SK-N-SH (cell line): ENCODE measurements at regions not wholly inside any gene's neighbourhood (a gene's known extent, or its start where the extent isn't known, plus 50 kb on each side); places are given as distances from the start of the nearest gene placed in this dataset.

Experiments
- CTCF ChIA-PET: fragments of 300-600, 350-600 bp; formaldehyde crosslinking; extraction: SDS; loops from one replicate; lab custom pipeline; 2021; lab: Yijun Ruan, JAX
- POLR2A ChIA-PET: fragments of 350-600 bp; sonication (Branson Sonifier 250); formaldehyde crosslinking; extraction: SDS; loops from one replicate; lab custom pipeline; 2020; ENCODE audit warnings: antibody characterized with exemption, inconsistent platforms; lab: Yijun Ruan, JAX
- DNase-seq: peaks from one replicate; pipeline ENCODE4 v3.0.0; 2012
- H2AFZ ChIP-seq: fragments of 200-600 bp; sonication (generic); 2 replicates; pipeline ENCODE4 v1.8.1; 2016; ENCODE audit warnings: antibody characterized with exemption, mild to moderate bottlenecking, low read depth
- H3F3A ChIP-seq: fragments of 200-600 bp; sonication (generic); replicated peaks from 2 replicates; pipeline ENCODE3; 2016; ENCODE audit warnings: antibody characterized with exemption, mild to moderate bottlenecking; ENCODE audit not compliant: insufficient read depth
- H3K27ac ChIP-seq, 2 experiments: fragments of 200-500 bp in 1 of 2; fragments of 200-600 bp in 1 of 2; sonication (Bioruptor generic) in 1 of 2; sonication (generic), shearing (Covaris generic) in 1 of 2; 2 replicates each; pipeline versions ENCODE4 v1.5.1 to v1.6.1; 2014 to 2016; ENCODE audit warnings: low read depth in 2 of 2, inconsistent platforms in 1 of 2, low read length in 1 of 2, mild to moderate bottlenecking in 1 of 2, mixed read lengths in 1 of 2
- H3K27me3 ChIP-seq: fragments of 200-600 bp; sonication (generic), shearing (Covaris generic); 2 replicates; pipeline ENCODE4 v1.6.1; 2016; ENCODE audit warnings: mixed run types; ENCODE audit not compliant: insufficient read depth
- H3K36me3 ChIP-seq, 2 experiments: fragments of 200-500 bp in 1 of 2; fragments of 200-600 bp in 1 of 2; sonication (Bioruptor generic) in 1 of 2; sonication (generic) in 1 of 2; replicated peaks in 1 of 2; 2 replicates each; pipeline versions ENCODE3 to v1.5.1; 2014 to 2016; ENCODE audit warnings: low read length in 1 of 2, mild to moderate bottlenecking in 1 of 2; ENCODE audit not compliant: insufficient read depth in 2 of 2, control insufficient read depth in 1 of 2
- H3K4me1 ChIP-seq, 2 experiments: fragments of 200-500 bp in 1 of 2; fragments of 200-600 bp in 1 of 2; sonication (Bioruptor generic) in 1 of 2; sonication (generic), shearing (Covaris generic) in 1 of 2; 2 replicates each; pipeline versions ENCODE4 v1.5.1 to v1.6.1; 2014 to 2016; ENCODE audit warnings: low read depth in 1 of 2, low read length in 1 of 2, mixed run types in 1 of 2; ENCODE audit not compliant: insufficient read depth in 2 of 2, control insufficient read depth in 1 of 2
- H3K4me2 ChIP-seq: fragments of 200-600 bp; sonication (generic), shearing (Covaris generic); 2 replicates; pipeline ENCODE4 v1.6.1; 2017; ENCODE audit warnings: mixed run types
- H3K4me3 ChIP-seq, 2 experiments: fragments of 200-500 bp in 1 of 2; fragments of 200-600 bp in 1 of 2; sonication (Bioruptor generic) in 1 of 2; sonication (generic), shearing (Covaris generic) in 1 of 2; 2 replicates each; pipeline versions ENCODE4 v1.5.1 to v1.8.1; 2014 to 2016; ENCODE audit warnings: low read depth in 2 of 2, inconsistent platforms in 1 of 2, low read length in 1 of 2, mild to moderate bottlenecking in 1 of 2, mixed read lengths in 1 of 2, moderate library complexity in 1 of 2
- H3K79me2 ChIP-seq: fragments of 200-600 bp; sonication (generic); 2 replicates; pipeline ENCODE4 v1.8.1; 2017; ENCODE audit warnings: mild to moderate bottlenecking; ENCODE audit not compliant: insufficient read depth
- H3K9ac ChIP-seq: fragments of 200-600 bp; sonication (generic); 2 replicates; pipeline ENCODE4 v1.6.1; 2017; ENCODE audit warnings: mixed run types
- H3K9me2 ChIP-seq: fragments of 200-600 bp; sonication (generic); 2 replicates; pipeline ENCODE4 v1.6.1; 2017; ENCODE audit warnings: mixed run types
- H3K9me3 ChIP-seq: fragments of 200-600 bp; sonication (generic); 2 replicates; pipeline ENCODE4 v1.6.1; 2017; ENCODE audit warnings: mixed run types, mild to moderate bottlenecking, moderate library complexity
- H4K20me1 ChIP-seq: fragments of 200-600 bp; sonication (generic); 2 replicates; pipeline ENCODE4 v1.6.1; 2017; ENCODE audit warnings: mild to moderate bottlenecking, mixed run types; ENCODE audit not compliant: insufficient read depth
- CHD2 ChIP-seq: fragments of 150-350 bp; IDR thresholded peaks from 2 replicates; pipeline ENCODE4 v1.6.1; 2018; ENCODE audit warnings: low read length; ENCODE audit not compliant: partially characterized antibody
- GABPA ChIP-seq: IDR thresholded peaks from 2 replicates; pipeline ENCODE4 v1.4.0; 2012; ENCODE audit warnings: low read depth, mild to moderate bottlenecking
- GATA2 ChIP-seq: sonication (generic); formaldehyde crosslinking; IDR thresholded peaks from 2 replicates; pipeline ENCODE4 v1.5.0; 2020; ENCODE audit warnings: mild to moderate bottlenecking, missing genetic modification reagents
- JUND ChIP-seq: IDR thresholded peaks from 2 replicates; pipeline ENCODE4 v1.4.0; 2012
- MXI1 ChIP-seq: IDR thresholded peaks from 2 replicates; pipeline ENCODE4 v1.6.1; 2012; ENCODE audit warnings: mild to moderate bottlenecking, low read depth, low read length, improper control_type of control experiment
- NRF1 ChIP-seq: IDR thresholded peaks from 2 replicates; pipeline ENCODE4 v1.6.1; 2012; ENCODE audit warnings: low read depth, mild to moderate bottlenecking, low read length
- POLR2AphosphoS5 ChIP-seq: IDR thresholded peaks from 2 replicates; pipeline ENCODE4 v1.6.1; 2012; ENCODE audit warnings: low read depth, low read length
- RAD21 ChIP-seq: IDR thresholded peaks from 2 replicates; pipeline ENCODE4 v1.6.1; 2012; ENCODE audit warnings: mild to moderate bottlenecking, low read length
- RCOR1 ChIP-seq: fragments of 150-350 bp; IDR thresholded peaks from 2 replicates; pipeline ENCODE4 v1.6.1; 2017; ENCODE audit warnings: antibody characterized with exemption, low read length
- RFX5 ChIP-seq: IDR thresholded peaks from 2 replicates; pipeline ENCODE4 v1.6.1; 2012; ENCODE audit warnings: mild to moderate bottlenecking, improper control_type of control experiment, low read length
- RXRA ChIP-seq: IDR thresholded peaks from 2 replicates; pipeline ENCODE4 v1.4.0; 2012; ENCODE audit warnings: low read depth, mild to moderate bottlenecking, borderline replicate concordance
- TAF1 ChIP-seq: IDR thresholded peaks from 2 replicates; pipeline ENCODE4 v1.6.1; 2012; ENCODE audit warnings: low read depth, mild to moderate bottlenecking, low read length, moderate library complexity, borderline replicate concordance
- TCF12 ChIP-seq: IDR thresholded peaks from 2 replicates; pipeline ENCODE4 v1.4.0; 2012
- WGBS: methylation state at CpG from one replicate; pipeline ENCODE4 v1.1.6; 2017; ENCODE audit warnings: low lambda C conversion rate; 5-methylcytosine and 5-hydroxymethylcytosine counted together
- TF ChIP-seq, protein P1 (sequence below): IDR thresholded peaks from 2 replicates; pipeline ENCODE4 v1.4.0; 2012; ENCODE audit warnings: low read depth, borderline replicate concordance
- TF ChIP-seq, protein P2 (sequence below): IDR thresholded peaks from 2 replicates; pipeline ENCODE4 v1.4.0; 2012; ENCODE audit warnings: low read depth
- TF ChIP-seq, protein P3 (sequence below): fragments of 150-350 bp; IDR thresholded peaks from 2 replicates; pipeline ENCODE4 v1.6.1; 2016; ENCODE audit warnings: mild to moderate bottlenecking, low read depth, low read length
- TF ChIP-seq, protein P4 (sequence below): fragments of 150-350 bp; IDR thresholded peaks from 2 replicates; pipeline ENCODE4 v1.6.1; 2017; ENCODE audit warnings: antibody characterized with exemption, low read length, low read depth, borderline replicate concordance
- TF ChIP-seq, protein P5 (sequence below): IDR thresholded peaks from 2 replicates; pipeline ENCODE4; 2012
- TF ChIP-seq, protein P6 (sequence below): fragments of 200-600 bp; sonication (generic); IDR thresholded peaks from 2 replicates; pipeline ENCODE4 v1.6.1; 2017; ENCODE audit warnings: antibody characterized with exemption, mild to moderate bottlenecking, moderate library complexity

DNA sequence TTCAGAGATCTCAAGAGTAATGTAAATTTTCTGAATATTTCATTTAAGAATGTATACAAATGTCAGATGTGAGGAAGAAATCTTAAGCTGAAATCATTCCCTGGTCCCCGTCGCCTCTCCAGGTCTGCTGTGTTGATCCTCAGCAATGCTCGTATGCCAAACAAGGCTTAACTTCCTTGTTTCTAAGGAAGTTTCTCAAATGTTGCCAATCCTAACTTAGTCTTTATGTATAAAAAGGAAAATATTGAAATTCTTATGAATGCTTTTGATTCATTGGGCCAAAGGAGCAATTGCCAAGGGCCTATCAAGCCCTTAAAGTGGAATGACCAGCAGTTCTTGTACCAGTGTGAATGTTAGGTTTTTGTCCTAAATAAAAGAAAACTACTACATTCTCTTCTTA is 507.7 kb upstream of the SEMA6D start:
- H3K4me3 ChIP-seq: no peak overlapping the region
- CTCF ChIA-PET: no interaction called here
- 73% methylated on average over 3 of the region's 3 CpGs for whole genome bisulfite sequencing
- no peaks in the 10 kb centered on the region for H3K27me3 ChIP-seq
- TF ChIP-seq RFX5 (no peak), JUND (no peak), NRF1 (no peak), MXI1 (no peak), POLR2AphosphoS5 (no peak), TAF1 (no peak), TCF12 (no peak), CHD2 (no peak), RCOR1 (no peak), RXRA (no peak)
- TF ChIP-seq, protein P1, sequence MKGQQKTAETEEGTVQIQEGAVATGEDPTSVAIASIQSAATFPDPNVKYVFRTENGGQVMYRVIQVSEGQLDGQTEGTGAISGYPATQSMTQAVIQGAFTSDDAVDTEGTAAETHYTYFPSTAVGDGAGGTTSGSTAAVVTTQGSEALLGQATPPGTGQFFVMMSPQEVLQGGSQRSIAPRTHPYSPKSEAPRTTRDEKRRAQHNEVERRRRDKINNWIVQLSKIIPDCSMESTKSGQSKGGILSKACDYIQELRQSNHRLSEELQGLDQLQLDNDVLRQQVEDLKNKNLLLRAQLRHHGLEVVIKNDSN: no peak
- TF ChIP-seq, protein P2, sequence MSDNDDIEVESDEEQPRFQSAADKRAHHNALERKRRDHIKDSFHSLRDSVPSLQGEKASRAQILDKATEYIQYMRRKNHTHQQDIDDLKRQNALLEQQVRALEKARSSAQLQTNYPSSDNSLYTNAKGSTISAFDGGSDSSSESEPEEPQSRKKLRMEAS: no peak
- TF ChIP-seq, protein P3, sequence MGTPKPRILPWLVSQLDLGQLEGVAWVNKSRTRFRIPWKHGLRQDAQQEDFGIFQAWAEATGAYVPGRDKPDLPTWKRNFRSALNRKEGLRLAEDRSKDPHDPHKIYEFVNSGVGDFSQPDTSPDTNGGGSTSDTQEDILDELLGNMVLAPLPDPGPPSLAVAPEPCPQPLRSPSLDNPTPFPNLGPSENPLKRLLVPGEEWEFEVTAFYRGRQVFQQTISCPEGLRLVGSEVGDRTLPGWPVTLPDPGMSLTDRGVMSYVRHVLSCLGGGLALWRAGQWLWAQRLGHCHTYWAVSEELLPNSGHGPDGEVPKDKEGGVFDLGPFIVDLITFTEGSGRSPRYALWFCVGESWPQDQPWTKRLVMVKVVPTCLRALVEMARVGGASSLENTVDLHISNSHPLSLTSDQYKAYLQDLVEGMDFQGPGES: no peak
- TF ChIP-seq, protein P4, sequence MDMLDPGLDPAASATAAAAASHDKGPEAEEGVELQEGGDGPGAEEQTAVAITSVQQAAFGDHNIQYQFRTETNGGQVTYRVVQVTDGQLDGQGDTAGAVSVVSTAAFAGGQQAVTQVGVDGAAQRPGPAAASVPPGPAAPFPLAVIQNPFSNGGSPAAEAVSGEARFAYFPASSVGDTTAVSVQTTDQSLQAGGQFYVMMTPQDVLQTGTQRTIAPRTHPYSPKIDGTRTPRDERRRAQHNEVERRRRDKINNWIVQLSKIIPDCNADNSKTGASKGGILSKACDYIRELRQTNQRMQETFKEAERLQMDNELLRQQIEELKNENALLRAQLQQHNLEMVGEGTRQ: no peak
- no peaks in the 10 kb centered on the region for H3K79me2 ChIP-seq
- H2AFZ ChIP-seq: no peak overlapping the region
- H3K27ac ChIP-seq: no peak overlapping the region
- H3K9ac ChIP-seq: no peak overlapping the region
- H3K36me3 ChIP-seq: no peaks in the 10 kb centered on the region
- H3K4me1 ChIP-seq: no peaks in the 10 kb centered on the region
- H3K9me3 ChIP-seq: no peaks in the 10 kb centered on the region
- no peak overlapping the region for H3K4me2 ChIP-seq
- H3K9me2 ChIP-seq: no peaks in the 10 kb centered on the region
- DNase-seq: no peak
- H4K20me1 ChIP-seq: no peaks in the 10 kb centered on the region
- POLR2A ChIA-PET: no interaction called here
- H3F3A ChIP-seq: no peaks in the 10 kb centered on the region

DNA sequence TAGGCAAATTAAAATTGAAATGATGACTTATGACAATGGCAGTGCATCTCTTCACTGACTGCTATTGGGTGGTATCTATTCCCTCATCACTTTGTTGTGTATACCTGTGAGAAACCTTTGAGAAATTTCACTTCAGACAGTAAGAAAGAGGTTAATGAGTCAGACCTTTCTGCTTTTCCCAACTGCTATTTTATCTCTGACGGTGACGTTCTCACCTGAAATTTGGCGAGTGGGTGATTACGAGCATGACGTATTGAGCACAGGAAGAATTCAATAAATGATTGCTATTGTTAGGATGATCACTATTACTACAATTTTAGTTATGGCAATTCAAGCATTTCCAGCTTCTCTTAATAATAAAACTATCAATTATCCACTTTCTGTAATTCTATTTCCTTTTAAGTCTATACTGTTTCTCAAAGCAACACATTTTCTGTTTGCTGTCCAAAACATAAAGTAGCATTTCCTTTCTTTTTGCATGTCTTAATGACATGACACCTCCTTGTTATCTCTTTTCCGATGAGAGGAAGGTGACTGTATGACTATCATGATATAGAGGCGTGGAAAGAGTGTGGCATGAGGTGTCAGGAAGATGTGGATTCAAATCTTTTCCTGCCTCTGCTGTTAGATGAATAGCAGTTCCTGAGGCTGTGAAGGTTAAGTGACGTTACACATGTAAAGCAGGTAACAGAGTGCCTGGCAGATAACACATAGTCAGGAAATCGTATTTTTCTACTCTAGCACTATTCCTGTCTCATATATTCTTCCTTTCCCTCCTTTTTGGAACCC is 504.9 kb upstream of the SEMA6D start:
- Histone ChIP-seq H3K4me1 (no peaks in the 10 kb centered on the region), H3K9me3 (no peaks in the 10 kb centered on the region), H3K4me3 (no peak overlapping the region), H3K4me2 (no peak overlapping the region), H3K27me3 (no peaks in the 10 kb centered on the region), H3K9ac (no peak overlapping the region), H4K20me1 (no peaks in the 10 kb centered on the region), H2AFZ (no peak overlapping the region), H3K27ac (no peak overlapping the region), H3F3A (no peaks in the 10 kb centered on the region), H3K36me3 (no peaks in the 10 kb centered on the region), H3K9me2 (no peaks in the 10 kb centered on the region), H3K79me2 (no peaks in the 10 kb centered on the region)
- 55% methylated on average over 9 of the region's 9 CpGs for WGBS
- CTCF ChIA-PET: interaction anchor here (0.7 kb wide), 1 partner anchor 776 kb away, joined by 3 read pairs; no protein-coding TSS in a partner anchor
- POLR2A ChIA-PET: no interaction called here
- DNase-seq: no peak
- TF ChIP-seq, protein P5, sequence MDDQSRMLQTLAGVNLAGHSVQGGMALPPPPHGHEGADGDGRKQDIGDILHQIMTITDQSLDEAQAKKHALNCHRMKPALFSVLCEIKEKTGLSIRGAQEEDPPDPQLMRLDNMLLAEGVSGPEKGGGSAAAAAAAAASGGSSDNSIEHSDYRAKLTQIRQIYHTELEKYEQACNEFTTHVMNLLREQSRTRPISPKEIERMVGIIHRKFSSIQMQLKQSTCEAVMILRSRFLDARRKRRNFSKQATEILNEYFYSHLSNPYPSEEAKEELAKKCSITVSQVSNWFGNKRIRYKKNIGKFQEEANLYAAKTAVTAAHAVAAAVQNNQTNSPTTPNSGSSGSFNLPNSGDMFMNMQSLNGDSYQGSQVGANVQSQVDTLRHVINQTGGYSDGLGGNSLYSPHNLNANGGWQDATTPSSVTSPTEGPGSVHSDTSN: no peak
- TF ChIP-seq RXRA (no peak), RFX5 (no peak), RAD21 (no peak), POLR2AphosphoS5 (no peak), RCOR1 (no peak), GATA2 (CRISPR knock-in tag) (no peak), GABPA (no peak), TCF12 (no peak)
- TF ChIP-seq, protein P6, sequence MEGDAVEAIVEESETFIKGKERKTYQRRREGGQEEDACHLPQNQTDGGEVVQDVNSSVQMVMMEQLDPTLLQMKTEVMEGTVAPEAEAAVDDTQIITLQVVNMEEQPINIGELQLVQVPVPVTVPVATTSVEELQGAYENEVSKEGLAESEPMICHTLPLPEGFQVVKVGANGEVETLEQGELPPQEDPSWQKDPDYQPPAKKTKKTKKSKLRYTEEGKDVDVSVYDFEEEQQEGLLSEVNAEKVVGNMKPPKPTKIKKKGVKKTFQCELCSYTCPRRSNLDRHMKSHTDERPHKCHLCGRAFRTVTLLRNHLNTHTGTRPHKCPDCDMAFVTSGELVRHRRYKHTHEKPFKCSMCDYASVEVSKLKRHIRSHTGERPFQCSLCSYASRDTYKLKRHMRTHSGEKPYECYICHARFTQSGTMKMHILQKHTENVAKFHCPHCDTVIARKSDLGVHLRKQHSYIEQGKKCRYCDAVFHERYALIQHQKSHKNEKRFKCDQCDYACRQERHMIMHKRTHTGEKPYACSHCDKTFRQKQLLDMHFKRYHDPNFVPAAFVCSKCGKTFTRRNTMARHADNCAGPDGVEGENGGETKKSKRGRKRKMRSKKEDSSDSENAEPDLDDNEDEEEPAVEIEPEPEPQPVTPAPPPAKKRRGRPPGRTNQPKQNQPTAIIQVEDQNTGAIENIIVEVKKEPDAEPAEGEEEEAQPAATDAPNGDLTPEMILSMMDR: no peak
